ENCODE measurements at regions not wholly inside any gene's neighbourhood (a gene's known extent, or its start where the extent isn't known, plus 50 kb on each side); places are given as distances from the start of the nearest gene placed in this dataset.

GRCh38 chr5:20611620-20612019, 623.6 kb upstream of the CDH18 start:
- POLR2A ChIA-PET (ENCODE audit: low non-redundant PET), result no interaction called here
- H3K27ac ChIP-seq, result no peak overlapping the region
- DNase-seq (ENCODE audit: low spot score), result no peak
- CTCF ChIA-PET, result interaction anchor here (0.6 kb wide), 1 partner anchor 273 kb away, joined by 6 read pairs; no protein-coding TSS in a partner anchor
- no peak for TF ChIP-seq CTCF (conservative IDR thresholded peaks at IDR 0.05; ENCODE audit: low read depth)

- no peak for DNase-seq (ENCODE audit: low spot score)
- no peak for TF ChIP-seq CTCF (conservative IDR thresholded peaks at IDR 0.05; ENCODE audit: low read depth)
- ChIA-PET CTCF (no interaction called here), POLR2A (ENCODE audit: low non-redundant PET) (no interaction called here)
- no peak overlapping the region for H3K27ac ChIP-seq
These were observed 622.7 kb upstream of the CDH18 start for GRCh38 chr5:20610681-20611080.

- no peak for TF ChIP-seq CTCF (conservative IDR thresholded peaks at IDR 0.05; ENCODE audit: low read depth)
- DNase-seq (ENCODE audit: low spot score), result no peak
- CTCF ChIA-PET, result no interaction called here
- H3K27ac ChIP-seq, result no peak overlapping the region
- POLR2A ChIA-PET (ENCODE audit: low non-redundant PET), result no interaction called here
These were observed 621.1 kb upstream of the CDH18 start for GRCh38 chr5:20609126-20609525.

GRCh38 chr5:20608567-20608966, 620.6 kb upstream of the CDH18 start:
- no peak for DNase-seq (ENCODE audit: low spot score)
- CTCF ChIA-PET, result no interaction called here
- H3K27ac ChIP-seq, result no peak overlapping the region
- TF ChIP-seq CTCF (conservative IDR thresholded peaks at IDR 0.05; ENCODE audit: low read depth), result no peak
- POLR2A ChIA-PET (ENCODE audit: low non-redundant PET), result no interaction called here

- no peak for TF ChIP-seq CTCF (conservative IDR thresholded peaks at IDR 0.05; ENCODE audit: low read depth)
- no peak for DNase-seq (ENCODE audit: low spot score)
- no peak overlapping the region for H3K27ac ChIP-seq
- CTCF ChIA-PET, result no interaction called here
- POLR2A ChIA-PET (ENCODE audit: low non-redundant PET), result no interaction called here
These were observed 617.9 kb upstream of the CDH18 start for GRCh38 chr5:20605732-20606525.

DNA sequence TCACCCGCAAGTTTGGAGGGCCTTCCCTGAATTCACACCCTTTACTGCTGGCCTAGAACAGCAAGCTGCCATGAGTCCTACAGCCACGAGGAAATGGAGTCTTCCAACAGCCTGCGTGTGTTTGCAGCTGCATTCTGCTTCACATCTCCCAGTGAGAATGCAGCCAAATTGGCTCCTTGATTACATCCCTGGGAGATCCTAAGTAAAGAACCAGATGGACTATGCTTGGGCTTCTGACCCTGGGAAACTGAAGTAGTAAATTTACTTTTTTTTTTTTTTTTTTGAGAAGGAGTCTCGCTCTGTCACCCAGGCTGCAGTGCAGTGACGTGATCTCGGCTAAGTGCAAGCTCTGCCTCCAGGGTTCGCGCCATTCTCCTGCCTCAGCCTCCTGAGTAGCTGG, 617.0 kb upstream of the CDH18 start:
- no peak for DNase-seq (ENCODE audit: low spot score)
- no peak overlapping the region for H3K27ac ChIP-seq
- no peak for TF ChIP-seq CTCF (conservative IDR thresholded peaks at IDR 0.05; ENCODE audit: low read depth)
- ChIA-PET CTCF (no interaction called here), POLR2A (ENCODE audit: low non-redundant PET) (no interaction called here)
